HG02970 (cell line): ENCODE measurements at regions not wholly inside any gene's neighbourhood (a gene's known extent, or its start where the extent isn't known, plus 50 kb on each side); places are given as distances from the start of the nearest gene placed in this dataset.

Experiments used
- ATAC-seq: cut with Tn5 transposase; IDR thresholded peaks from one replicate; pipeline ENCODE4 v1.9.1; 2021; ENCODE audit warnings: mild to moderate bottlenecking, moderate library complexity, moderate number of reproducible peaks; ENCODE audit not compliant: unreplicated experiment, low FRiP score

- ATAC-seq: no peak
Measured at GRCh38 chr10:117632406-117632805, 89.9 kb downstream of the EMX2 start.

GRCh38 chr10:117635826-117636225 lies 93.3 kb downstream of the EMX2 start:
- ATAC-seq: no peak

GRCh38 chr10:117638200-117638599 lies 95.7 kb downstream of the EMX2 start:
- ATAC-seq: no peak

GRCh38 chr10:117638664-117639200 lies 96.2 kb downstream of the EMX2 start:
- no peak for ATAC-seq

DNA sequence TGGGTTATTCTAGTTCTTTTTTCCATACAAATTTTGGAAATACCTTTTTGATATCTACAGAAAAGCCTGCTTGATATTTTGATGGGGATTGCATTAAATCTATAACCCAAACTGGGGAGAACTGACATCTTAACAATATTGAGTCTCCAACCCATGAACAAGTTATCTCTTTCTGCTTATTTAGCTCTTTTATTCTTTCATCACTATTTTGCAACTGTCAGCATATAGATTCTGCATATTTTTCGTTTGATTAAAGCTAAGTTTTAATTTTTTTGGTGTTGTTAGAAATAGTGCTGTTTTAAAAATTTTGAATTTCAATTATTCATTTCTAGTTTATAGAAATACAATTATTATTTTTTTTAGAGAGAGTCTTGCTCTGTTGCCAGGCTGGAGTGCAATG lies 97.9 kb downstream of the EMX2 start:
- ATAC-seq: no peak

GRCh38 chr10:117646718-117647117 lies 104.2 kb downstream of the EMX2 start:
- no peak for ATAC-seq

DNA sequence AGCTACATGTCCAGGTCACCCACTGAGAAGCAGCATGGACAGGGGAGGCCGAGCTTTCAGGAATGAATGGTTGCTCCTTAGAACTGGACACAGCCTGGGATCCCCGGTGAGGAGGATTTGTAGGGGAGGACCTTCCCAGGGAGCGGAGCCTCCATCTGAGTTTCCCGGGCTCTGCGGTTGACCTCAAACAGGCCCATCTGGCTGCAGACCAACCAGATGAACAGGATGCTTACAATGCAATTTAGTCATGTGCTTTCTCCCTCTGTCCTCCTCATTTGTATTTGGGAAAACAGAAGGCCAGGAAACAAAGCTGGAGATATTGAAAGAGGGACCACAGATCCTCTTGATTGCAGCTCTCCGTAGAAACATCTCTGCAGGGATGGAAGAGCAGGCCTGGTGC lies 104.8 kb downstream of the EMX2 start:
- no peak for ATAC-seq

- ATAC-seq: no peak
Measured at GRCh38 chr10:117651121-117651520, 108.6 kb downstream of the EMX2 start.

DNA sequence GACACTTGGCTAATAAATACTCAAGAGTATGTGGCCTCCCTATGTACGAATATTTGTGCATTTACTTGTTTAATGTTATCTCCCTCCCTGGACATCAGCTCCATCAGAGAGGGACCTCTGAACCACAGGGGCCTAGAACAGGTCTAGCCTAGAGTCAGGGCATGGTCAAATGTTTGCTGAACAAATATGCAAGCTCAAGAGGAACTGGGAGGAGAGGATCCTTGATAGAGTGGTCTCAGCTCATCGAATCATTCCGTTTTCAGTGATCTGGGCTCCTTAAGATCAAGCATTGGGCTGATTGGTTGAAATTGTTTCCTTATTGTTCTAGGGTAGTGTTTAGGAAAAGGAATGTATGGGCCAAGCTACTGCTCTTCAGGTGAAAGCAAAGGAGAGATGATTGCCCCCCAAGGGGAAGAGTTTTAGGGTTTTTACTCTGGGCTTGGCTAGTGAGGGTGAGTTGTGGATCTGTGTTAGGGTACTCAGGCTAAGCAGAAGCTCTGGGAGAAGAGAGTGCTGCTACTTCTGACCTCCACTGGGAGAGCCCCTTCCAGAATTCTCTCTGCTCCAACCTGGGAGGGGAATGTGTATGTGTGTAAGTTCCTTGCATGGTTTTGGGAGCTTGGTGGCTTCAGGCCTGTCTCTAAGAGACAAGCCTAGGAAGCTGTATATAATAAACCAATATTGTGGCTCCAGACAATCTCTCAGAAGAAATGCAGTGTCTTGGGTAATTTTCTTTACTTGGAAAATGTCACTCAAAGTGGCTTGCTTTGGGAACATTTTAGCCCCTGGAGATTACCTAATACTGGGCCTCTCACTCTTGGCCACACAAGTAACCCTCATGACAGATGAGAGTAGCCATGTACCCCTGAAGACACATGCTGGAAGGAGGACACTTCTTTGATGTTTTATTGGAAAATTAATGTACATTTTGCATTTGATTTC lies 110.0 kb downstream of the EMX2 start:
- ATAC-seq: peak; percentile 32

- peak; percentile 93 for ATAC-seq
Measured at GRCh38 chr10:117653170-117653515, 110.6 kb downstream of the EMX2 start.

DNA sequence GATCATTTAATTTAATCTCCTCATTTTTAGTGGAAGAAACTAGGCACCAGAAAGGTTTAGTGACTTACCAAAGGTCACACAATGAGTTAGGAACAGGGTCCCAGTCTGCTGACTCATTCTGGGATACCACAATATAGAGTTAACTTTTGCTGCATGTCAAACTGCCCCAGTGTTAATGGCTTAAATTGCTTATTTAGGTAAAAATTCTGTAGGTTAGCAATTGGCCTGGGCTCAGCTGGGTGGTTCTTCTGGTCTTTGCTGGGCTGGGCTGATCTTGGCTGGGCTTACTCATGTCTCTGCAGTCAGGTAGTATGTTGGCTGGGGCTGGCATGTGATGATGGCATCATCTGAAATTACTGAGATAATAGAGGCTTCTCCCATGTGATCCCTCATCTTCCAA lies 111.6 kb downstream of the EMX2 start:
- ATAC-seq: no peak

DNA sequence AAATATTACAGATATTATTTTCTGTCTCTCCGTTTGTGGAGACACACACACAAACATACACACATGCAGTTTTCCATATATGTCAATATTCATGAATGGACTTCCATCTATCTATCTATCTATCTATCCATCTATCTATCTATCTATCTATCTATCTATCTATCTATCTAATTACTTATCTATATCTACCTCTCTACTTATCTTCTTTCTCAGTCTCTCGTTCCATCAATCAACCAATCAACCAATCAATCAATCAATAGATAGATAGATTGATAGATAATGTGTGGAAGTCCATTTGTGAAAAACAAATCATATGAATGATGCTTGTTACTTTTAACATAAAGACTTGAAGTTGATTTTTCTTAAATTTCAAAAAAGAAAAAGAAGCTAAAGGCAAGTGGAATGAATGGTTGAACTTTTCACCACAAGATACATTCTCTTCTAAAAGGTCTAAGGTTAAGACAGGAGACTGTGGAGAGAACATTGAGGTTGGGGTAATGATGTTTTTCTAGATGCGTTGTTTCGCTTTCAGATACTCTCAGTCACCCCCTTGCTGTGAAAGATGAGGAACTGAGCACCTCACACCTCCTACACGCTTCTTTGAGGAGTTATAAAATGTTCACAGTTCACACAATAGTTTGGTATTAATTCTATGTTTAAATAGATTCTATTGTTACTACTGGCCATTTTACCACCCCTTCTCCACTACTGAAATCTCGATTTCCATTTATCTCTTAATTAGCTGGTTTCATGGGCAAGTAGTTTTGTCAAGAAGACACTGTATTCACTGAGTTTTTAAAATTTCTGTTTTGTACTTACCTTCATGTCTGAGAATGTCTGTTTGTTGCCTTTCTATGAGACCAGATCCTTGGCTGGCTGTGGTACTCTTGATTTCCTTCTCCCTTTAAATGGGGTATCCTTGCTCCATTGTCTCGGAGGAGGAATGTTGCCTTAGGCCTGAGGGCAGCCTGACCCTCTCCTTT lies 114.1 kb downstream of the EMX2 start:
- peak; percentile 77 for ATAC-seq

- no peak for ATAC-seq
Measured at GRCh38 chr10:117661316-117661715, 118.8 kb downstream of the EMX2 start.

DNA sequence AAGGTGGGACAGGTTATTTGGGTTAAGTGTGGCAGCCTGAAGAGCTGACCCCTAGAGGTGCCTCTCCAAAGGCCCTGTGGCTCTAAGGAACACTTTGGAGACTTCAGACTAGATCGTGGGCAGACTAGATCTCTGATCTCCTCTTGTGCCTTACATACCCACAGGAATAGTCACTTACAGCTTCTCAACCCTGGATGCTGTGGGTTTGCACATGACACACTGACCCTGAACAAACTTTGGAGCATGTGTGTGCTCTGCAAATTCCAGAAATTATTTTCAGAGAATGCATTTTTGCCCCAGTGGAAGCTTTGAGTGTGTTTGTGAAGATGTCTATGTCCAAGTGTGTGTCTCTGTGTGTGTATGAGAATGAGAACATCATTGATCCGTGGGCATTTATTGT lies 119.6 kb downstream of the EMX2 start:
- no peak for ATAC-seq

- no peak for ATAC-seq
Measured at GRCh38 chr10:117662751-117663540, 120.4 kb downstream of the EMX2 start.

DNA sequence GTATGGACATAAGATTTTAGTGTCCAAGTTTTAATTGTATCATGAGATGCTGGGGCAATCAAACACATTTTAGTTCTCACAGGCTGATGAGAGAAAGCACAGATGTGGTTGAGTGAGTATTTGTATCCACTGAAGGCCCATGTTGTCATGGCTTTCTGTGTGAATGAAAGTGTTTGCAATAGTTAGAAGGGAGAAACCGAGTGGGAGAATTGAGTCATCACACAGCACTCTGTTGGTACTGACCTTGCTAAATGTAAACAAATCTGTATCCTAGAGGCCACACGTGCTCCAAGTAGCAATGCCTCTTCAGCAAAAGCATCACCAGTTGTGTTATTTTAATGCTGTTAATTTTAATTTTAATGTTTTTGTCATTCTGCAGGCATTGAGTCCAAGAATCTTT lies 121.2 kb downstream of the EMX2 start:
- ATAC-seq: peak; percentile 91

GRCh38 chr10:117664288-117664687 lies 121.7 kb downstream of the EMX2 start:
- ATAC-seq: no peak

DNA sequence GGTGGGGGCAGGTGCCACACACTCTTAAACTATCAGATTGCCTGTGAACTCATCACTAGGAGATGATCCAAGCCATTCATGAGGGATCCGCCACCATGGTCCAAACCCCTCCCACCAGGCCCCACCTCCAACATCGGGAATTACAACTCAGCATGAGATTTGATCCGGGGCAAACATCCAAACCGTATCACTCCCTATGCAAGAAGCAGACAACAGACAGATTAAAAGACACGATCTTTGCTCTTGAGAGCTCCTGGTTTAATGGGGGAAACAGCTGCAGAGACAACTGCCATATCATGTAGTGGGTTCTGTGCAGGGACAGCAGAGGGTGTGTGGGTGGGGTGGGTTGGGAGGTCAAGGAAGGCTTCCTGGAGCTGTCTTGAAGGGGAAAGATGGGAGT lies 123.6 kb downstream of the EMX2 start:
- no peak for ATAC-seq

DNA sequence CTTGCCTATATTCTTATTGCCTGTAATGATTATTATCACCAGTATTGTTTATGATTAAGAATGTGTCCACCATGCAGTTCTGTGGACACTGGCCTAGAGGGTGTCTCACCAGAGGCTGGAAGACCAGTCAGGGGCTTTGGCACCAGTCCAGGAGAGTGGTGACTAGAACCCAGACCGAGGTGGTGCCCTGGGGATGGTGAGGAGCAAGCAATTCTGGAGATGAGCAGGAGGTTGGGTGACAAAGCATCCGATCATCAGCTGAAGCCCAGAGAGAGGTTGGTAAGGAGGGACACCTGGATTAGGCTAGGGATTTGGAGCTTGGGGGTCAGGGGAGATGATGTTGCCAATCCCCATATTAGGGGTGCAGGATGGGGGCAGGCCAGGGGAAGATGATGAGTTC lies 124.4 kb downstream of the EMX2 start:
- no peak for ATAC-seq

DNA sequence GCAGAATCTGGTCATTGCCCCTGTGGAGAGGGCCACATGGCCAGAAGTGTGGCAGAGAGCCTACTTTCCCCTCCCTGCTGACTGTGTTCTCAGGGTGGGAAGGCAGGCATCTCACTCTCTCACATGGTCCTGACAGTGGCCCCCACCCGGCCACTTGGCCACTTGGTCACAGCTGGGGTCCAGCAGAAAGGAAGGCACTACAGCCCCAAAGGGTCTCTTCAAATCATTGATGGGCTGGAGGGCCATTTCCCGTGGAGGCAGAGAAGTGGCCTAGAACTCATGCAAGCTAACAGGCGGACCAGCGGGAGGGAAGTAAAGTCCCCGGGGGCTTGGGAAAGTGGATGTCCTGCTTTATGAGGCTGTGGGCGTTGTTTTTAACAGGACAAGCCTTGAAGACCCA lies 125.3 kb downstream of the EMX2 start:
- ATAC-seq: no peak
